H9 (cell line): ENCODE measurements at regions not wholly inside any gene's neighbourhood (a gene's known extent, or its start where the extent isn't known, plus 50 kb on each side); places are given as distances from the start of the nearest gene placed in this dataset.

Experiments
- DNase-seq: peaks from one replicate; pipeline ENCODE4 v3.0.0-alpha.2; 2017
- H2AFZ ChIP-seq: one replicate; pipeline ENCODE4 v1.6.1; 2013; ENCODE audit warnings: mild to moderate bottlenecking, low read length, control low read depth, moderate library complexity
- H2AK5ac ChIP-seq: 2 replicates; pipeline ENCODE4 v1.6.1; 2013; ENCODE audit warnings: low read length, control low read depth, mixed read lengths; ENCODE audit not compliant: insufficient read length
- H2BK120ac ChIP-seq: one replicate; pipeline ENCODE4 v1.6.1; 2013; ENCODE audit warnings: low read depth, mild to moderate bottlenecking, low read length, control low read depth, inconsistent platforms; ENCODE audit not compliant: poor library complexity, severe bottlenecking
- H2BK12ac ChIP-seq: 2 replicates; pipeline ENCODE4 v1.6.1; 2013; ENCODE audit warnings: low read length, control low read depth, mixed read lengths, low read depth; ENCODE audit not compliant: insufficient read length
- H2BK15ac ChIP-seq: 2 replicates; pipeline ENCODE4 v1.6.1; 2013; ENCODE audit warnings: low read depth, low read length, control low read depth
- H2BK20ac ChIP-seq: one replicate; pipeline ENCODE4 v1.6.1; 2013; ENCODE audit warnings: low read depth, mild to moderate bottlenecking, low read length, control low read depth, inconsistent platforms; ENCODE audit not compliant: poor library complexity, severe bottlenecking
- H2BK5ac ChIP-seq: 2 replicates; pipeline ENCODE4 v1.6.1; 2013; ENCODE audit warnings: low read length, control low read depth, mixed read lengths; ENCODE audit not compliant: insufficient read length
- H3K14ac ChIP-seq: 2 replicates; pipeline ENCODE4 v1.6.1; 2013; ENCODE audit warnings: low read length, control low read depth; ENCODE audit not compliant: insufficient read depth
- H3K18ac ChIP-seq: 2 replicates; pipeline ENCODE4 v1.6.1; 2013; ENCODE audit warnings: low read depth, mild to moderate bottlenecking, mixed read lengths, low read length, control low read depth; ENCODE audit not compliant: insufficient read length
- H3K23ac ChIP-seq: 2 replicates; pipeline ENCODE4 v1.6.1; 2013; ENCODE audit warnings: low read length, control low read depth, mixed read lengths, low read depth; ENCODE audit not compliant: insufficient read length
- H3K23me2 ChIP-seq: 2 replicates; pipeline ENCODE4 v1.6.1; 2013; ENCODE audit warnings: low read depth, mild to moderate bottlenecking, mixed read lengths, low read length, control low read depth; ENCODE audit not compliant: insufficient read length, poor library complexity, severe bottlenecking
- H3K27ac ChIP-seq: 2 replicates; pipeline ENCODE4 v1.5.1; 2013; ENCODE audit warnings: low read length, control low read depth, mixed read lengths, low read depth; ENCODE audit not compliant: insufficient read length
- H3K27me3 ChIP-seq: 2 replicates; pipeline ENCODE4 v1.6.1; 2013; ENCODE audit warnings: low read length, control low read depth, inconsistent platforms; ENCODE audit not compliant: insufficient read depth
- H3K4ac ChIP-seq: 2 replicates; pipeline ENCODE4 v1.6.1; 2013; ENCODE audit warnings: low read depth, mild to moderate bottlenecking, control low read depth, inconsistent platforms, low read length, moderate library complexity
- H3K4me1 ChIP-seq: 2 replicates; pipeline ENCODE4 v1.6.1; 2013; ENCODE audit warnings: low read length, control low read depth, inconsistent platforms; ENCODE audit not compliant: insufficient read depth
- H3K4me2 ChIP-seq: 2 replicates; pipeline ENCODE4 v1.6.1; 2013; ENCODE audit warnings: low read length, control low read depth, mixed read lengths; ENCODE audit not compliant: insufficient read length, insufficient read depth
- H3K56ac ChIP-seq: 2 replicates; pipeline ENCODE4 v1.6.1; 2013; ENCODE audit warnings: low read depth, mild to moderate bottlenecking, mixed read lengths, low read length, control low read depth; ENCODE audit not compliant: insufficient read length
- H3K79me1 ChIP-seq: 2 replicates; pipeline ENCODE4 v1.6.1; 2013; ENCODE audit warnings: low read depth, mild to moderate bottlenecking, moderate library complexity, low read length, control low read depth, inconsistent platforms; ENCODE audit not compliant: insufficient read depth, poor library complexity, severe bottlenecking
- H3K79me2 ChIP-seq: 2 replicates; pipeline ENCODE4 v1.6.1; 2013; ENCODE audit warnings: low read length, control low read depth, inconsistent platforms; ENCODE audit not compliant: insufficient read depth
- H3K9ac ChIP-seq: 2 replicates; pipeline ENCODE4 v1.6.1; 2013; ENCODE audit warnings: low read length, control low read depth, mixed read lengths; ENCODE audit not compliant: insufficient read length; ENCODE audit errors: extremely low read depth
- H3K9me3 ChIP-seq: one replicate; pipeline ENCODE4 v1.6.1; 2013; ENCODE audit warnings: low read depth, low read length, inconsistent platforms; ENCODE audit not compliant: control insufficient read depth
- H3T11ph ChIP-seq: one replicate; pipeline ENCODE4 v1.6.1; 2013; ENCODE audit warnings: mild to moderate bottlenecking, low read length, control low read depth, inconsistent platforms
- H4K20me1 ChIP-seq: one replicate; pipeline ENCODE4 v1.6.1; 2013; ENCODE audit not compliant: control insufficient read depth, insufficient read length, insufficient read depth
- H4K5ac ChIP-seq: 2 replicates; pipeline ENCODE4 v1.6.1; 2013; ENCODE audit warnings: low read depth, mild to moderate bottlenecking, mixed read lengths, low read length, control low read depth; ENCODE audit not compliant: insufficient read length
- H4K8ac ChIP-seq: replicated peaks from 2 replicates; pipeline ENCODE4 v1.6.1; 2013; ENCODE audit warnings: low read length, control low read depth, mixed read lengths, low read depth; ENCODE audit not compliant: insufficient read length
- H4K91ac ChIP-seq: 2 replicates; pipeline ENCODE4 v1.6.1; 2013; ENCODE audit warnings: low read depth, mild to moderate bottlenecking, moderate library complexity, mixed read lengths, low read length, control low read depth; ENCODE audit not compliant: insufficient read length
- H3K27ac Mint-ChIP-seq, 3 experiments: 2 replicates in 2 of 3; 3 replicates in 1 of 3; pipeline ENCODE4 v1.8.0; 2020 to 2021; ENCODE audit warnings: mixed read lengths in 3 of 3, mild to moderate bottlenecking in 1 of 3, moderate library complexity in 1 of 3
- H3K27me3 Mint-ChIP-seq: 2 replicates; pipeline ENCODE4 v1.8.0; 2021; ENCODE audit warnings: low read depth, mild to moderate bottlenecking, moderate library complexity, mixed read lengths
- H3K36me3 Mint-ChIP-seq, 3 experiments: 2 replicates in 2 of 3; 3 replicates in 1 of 3; pipeline ENCODE4 v1.8.0; 2020 to 2021; ENCODE audit warnings: low read depth in 3 of 3, mixed read lengths in 3 of 3; ENCODE audit not compliant: insufficient read depth in 1 of 3
- H3K4me1 Mint-ChIP-seq, 2 experiments: 2 replicates each; pipeline ENCODE4 v1.8.0; 2020; ENCODE audit warnings: mixed read lengths in 2 of 2
- H3K4me3 Mint-ChIP-seq, 2 experiments: 2 replicates in 1 of 2; 3 replicates in 1 of 2; pipeline ENCODE4 v1.8.0; 2020 to 2021; ENCODE audit warnings: mild to moderate bottlenecking in 2 of 2, mixed read lengths in 2 of 2, moderate library complexity in 1 of 2
- H3K9me3 Mint-ChIP-seq, 2 experiments: 2 replicates in 1 of 2; 3 replicates in 1 of 2; pipeline ENCODE4 v1.8.0; 2020; ENCODE audit warnings: mild to moderate bottlenecking in 2 of 2, mixed read lengths in 2 of 2, moderate library complexity in 1 of 2
- CTCF ChIP-seq: fragments of 200-600 bp; sonication (generic); conservative IDR thresholded peaks from 3 replicates; pipeline ENCODE4 v1.8.0; 2021; ENCODE audit warnings: antibody characterized with exemption, mild to moderate bottlenecking
- WGBS: extraction: QIAGEN DNeasy Blood & Tissue Kit; methylation state at CpG from one replicate; pipeline ENCODE4 v1.1.7; 2013; ENCODE audit warnings: missing lambda C conversion rate, low lambda C conversion rate, mixed read lengths; ENCODE audit not compliant: insufficient read length; ENCODE audit errors: extremely low coverage; 5-methylcytosine and 5-hydroxymethylcytosine counted together

GRCh38 chr2:192292478-192292877 is 97.7 kb upstream of the TMEFF2 start:
- no peak overlapping the region for H3K4me3 Mint-ChIP-seq
- H3K4me1 Mint-ChIP-seq, result no peaks in the 10 kb centered on the region
- H2BK20ac ChIP-seq, result no peak overlapping the region
- no peaks in the 10 kb centered on the region for H3K9me3 ChIP-seq
- H3T11ph ChIP-seq, result no peak overlapping the region
- no peak overlapping the region for H3K23ac ChIP-seq
- no peaks in the 10 kb centered on the region for H3K79me2 ChIP-seq
- H3K4me2 ChIP-seq, result no peak overlapping the region
- no peak overlapping the region for H2AFZ ChIP-seq
- peaks cover 0 to 2% of the 10 kb centered on the region in 2 experiments; a peak in 1 of 5 replicates for H3K9me3 Mint-ChIP-seq
- H4K8ac ChIP-seq, result no peak overlapping the region
- DNase-seq, result no peak
- no peak overlapping the region for H3K18ac ChIP-seq
- H3K56ac ChIP-seq, result no peak overlapping the region
- H3K79me1 ChIP-seq, result no peaks in the 10 kb centered on the region
- H4K91ac ChIP-seq, result no peak overlapping the region
- no peak overlapping the region for H2BK12ac ChIP-seq
- H3K36me3 Mint-ChIP-seq, result no peaks in the 10 kb centered on the region; a peak in 1 of 7 replicates
- H2BK15ac ChIP-seq, result no peak overlapping the region
- no peak overlapping the region for H2BK5ac ChIP-seq
- no peaks in the 10 kb centered on the region for H3K4me1 ChIP-seq
- H4K5ac ChIP-seq, result no peak overlapping the region
- no peak overlapping the region for H3K9ac ChIP-seq
- H4K20me1 ChIP-seq, result no peaks in the 10 kb centered on the region
- no peak overlapping the region for H3K27ac Mint-ChIP-seq
- H2AK5ac ChIP-seq, result no peak overlapping the region
- H3K23me2 ChIP-seq, result no peaks in the 10 kb centered on the region
- no peak overlapping the region for H2BK120ac ChIP-seq
- H3K4ac ChIP-seq, result no peak overlapping the region
- no peak for TF ChIP-seq CTCF
- no CpG with 5 or more reads among the region's 2 CpGs for WGBS
- H3K27me3 Mint-ChIP-seq, result no peaks in the 10 kb centered on the region
- H3K27me3 ChIP-seq, result no peaks in the 10 kb centered on the region
- H3K27ac ChIP-seq, result no peak overlapping the region
- no peak overlapping the region for H3K14ac ChIP-seq
